Tongue (tissue), 1 donor: ENCODE measurements at regions not wholly inside any gene's neighbourhood (a gene's known extent, or its start where the extent isn't known, plus 50 kb on each side); places are given as distances from the start of the nearest gene placed in this dataset.

Experiments used
- DNase-seq: peaks from one replicate; pipeline ENCODE4 v3.0.0-alpha.2; 2015

- no peak for DNase-seq
Observed at GRCh38 chr1:232891656-232892317, 58.6 kb upstream of the NTPCR start.

GRCh38 chr1:232893481-232894313, 56.7 kb upstream of the NTPCR start:
- no peak for DNase-seq

- DNase-seq: no peak
Observed at GRCh38 chr1:232894436-232894835, 56.0 kb upstream of the NTPCR start.

- DNase-seq: no peak
Observed at GRCh38 chr1:232897949-232898465, 52.4 kb upstream of the NTPCR start.

- DNase-seq: no peak
Observed at GRCh38 chr1:232899268-232899667, 51.1 kb upstream of the NTPCR start.

- DNase-seq: no peak
Observed at GRCh38 chr1:232899839-232900238, 50.6 kb upstream of the NTPCR start.
